ENCODE measurements at regions not wholly inside any gene's neighbourhood (a gene's known extent, or its start where the extent isn't known, plus 50 kb on each side); places are given as distances from the start of the nearest gene placed in this dataset.

GRCh38 chr13:31639443-31640163 lies 99.7 kb upstream of the RXFP2 start:
- ChIA-PET POLR2A (interaction anchor here (1.4 kb wide), 1 partner anchor 8 kb away, joined by 5 read pairs; no protein-coding TSS in a partner anchor), CTCF (no interaction called here), RAD21 (ENCODE audit: low non-redundant PET in 1 of 2, low total read pairs in 2 of 2, uncharacterized antibody in 2 of 2, unreplicated experiment in 2 of 2) (no interaction called here)
- no peaks in the 10 kb centered on the region for H3K79me2 ChIP-seq (ENCODE audit: insufficient read depth, low read length)
- no peak for ATAC-seq
- H3K27ac ChIP-seq (ENCODE audit: low read depth, low read length) = no peak overlapping the region
- DNase-seq (ENCODE audit: low read depth, low spot score) = no peak
- H3K4me1 ChIP-seq (ENCODE audit: control insufficient read depth in 1 of 2, insufficient read depth in 2 of 2, low read length in 2 of 2) = no peaks in the 10 kb centered on the region
- no peak overlapping the region for H3K9ac ChIP-seq (ENCODE audit: low read length)
- no peak overlapping the region for H2AFZ ChIP-seq (ENCODE audit: low read depth, low read length, poor library complexity, severe bottlenecking)
- no peaks in the 10 kb centered on the region for H4K20me1 ChIP-seq (ENCODE audit: insufficient read depth)
- TF ChIP-seq CBX3 (IDR thresholded peaks at IDR 0.05; ENCODE audit: low read depth) (no peak), POLR2AphosphoS5 (IDR thresholded peaks at IDR 0.05; ENCODE audit: low read depth, low read length) (no peak), ZNF274 (IDR thresholded peaks at IDR 0.05; ENCODE audit: low read depth, low read length) (no peak), POLR2A (IDR thresholded peaks at IDR 0.05; ENCODE audit: borderline replicate concordance, extremely low read depth, insufficient read depth, insufficient read length) (no peak), ELF1 (IDR thresholded peaks at IDR 0.05; ENCODE audit: borderline replicate concordance, low read depth) (no peak), JUND (IDR thresholded peaks at IDR 0.05) (no peak), EZH2phosphoT487 (IDR thresholded peaks at IDR 0.05; ENCODE audit: borderline replicate concordance) (no peak), FOSL1 (IDR thresholded peaks at IDR 0.05; ENCODE audit: low read depth) (no peak), EGR1 (IDR thresholded peaks at IDR 0.05; ENCODE audit: low read depth) (no peak), RAD21 (IDR thresholded peaks at IDR 0.05; ENCODE audit: low read depth) (no peak), CEBPB (IDR thresholded peaks at IDR 0.05; ENCODE audit: low read depth) (no peak), SRF (IDR thresholded peaks at IDR 0.05; ENCODE audit: low read depth) (no peak)
- TF ChIP-seq, protein P1, sequence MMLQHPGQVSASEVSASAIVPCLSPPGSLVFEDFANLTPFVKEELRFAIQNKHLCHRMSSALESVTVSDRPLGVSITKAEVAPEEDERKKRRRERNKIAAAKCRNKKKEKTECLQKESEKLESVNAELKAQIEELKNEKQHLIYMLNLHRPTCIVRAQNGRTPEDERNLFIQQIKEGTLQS (IDR thresholded peaks at IDR 0.05) = no peak
- TF ChIP-seq, protein P2, sequence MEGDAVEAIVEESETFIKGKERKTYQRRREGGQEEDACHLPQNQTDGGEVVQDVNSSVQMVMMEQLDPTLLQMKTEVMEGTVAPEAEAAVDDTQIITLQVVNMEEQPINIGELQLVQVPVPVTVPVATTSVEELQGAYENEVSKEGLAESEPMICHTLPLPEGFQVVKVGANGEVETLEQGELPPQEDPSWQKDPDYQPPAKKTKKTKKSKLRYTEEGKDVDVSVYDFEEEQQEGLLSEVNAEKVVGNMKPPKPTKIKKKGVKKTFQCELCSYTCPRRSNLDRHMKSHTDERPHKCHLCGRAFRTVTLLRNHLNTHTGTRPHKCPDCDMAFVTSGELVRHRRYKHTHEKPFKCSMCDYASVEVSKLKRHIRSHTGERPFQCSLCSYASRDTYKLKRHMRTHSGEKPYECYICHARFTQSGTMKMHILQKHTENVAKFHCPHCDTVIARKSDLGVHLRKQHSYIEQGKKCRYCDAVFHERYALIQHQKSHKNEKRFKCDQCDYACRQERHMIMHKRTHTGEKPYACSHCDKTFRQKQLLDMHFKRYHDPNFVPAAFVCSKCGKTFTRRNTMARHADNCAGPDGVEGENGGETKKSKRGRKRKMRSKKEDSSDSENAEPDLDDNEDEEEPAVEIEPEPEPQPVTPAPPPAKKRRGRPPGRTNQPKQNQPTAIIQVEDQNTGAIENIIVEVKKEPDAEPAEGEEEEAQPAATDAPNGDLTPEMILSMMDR (IDR thresholded peaks at IDR 0.05 in 2 of 3, conservative IDR thresholded peaks at IDR 0.05 in 1 of 3; ENCODE audit: borderline replicate concordance in 1 of 3, insufficient read depth in 1 of 3, low read depth in 2 of 3, low read length in 2 of 3) = no peak
- no TSS peak for BruUV-seq (replicated peaks)
- no peaks in the 10 kb centered on the region for H3K36me3 ChIP-seq (ENCODE audit: control insufficient read depth in 1 of 2, insufficient read depth in 2 of 2, low read length in 2 of 2)
- no peak overlapping the region for H3K4me3 ChIP-seq (replicated peaks in 1 of 2; ENCODE audit: low read depth in 1 of 2, low read length in 2 of 2)
- H3K9me2 ChIP-seq (ENCODE audit: insufficient read depth) = no peaks in the 10 kb centered on the region
- peaks cover 5% of the 10 kb centered on the region; the same call in 1 of the 2 replicates for H3K27me3 ChIP-seq (ENCODE audit: insufficient read depth, low read length)
- H3K4me2 ChIP-seq (ENCODE audit: low read length) = no peak overlapping the region
- H3K9me3 ChIP-seq (ENCODE audit: control insufficient read depth in 1 of 2, insufficient read depth in 1 of 2, low read depth in 1 of 2, low read length in 2 of 2) = no peaks in the 10 kb centered on the region
- intact Hi-C loops (cut with micrococcal nuclease) = no loop called here
